IPS-18a (cell line): ENCODE measurements at regions not wholly inside any gene's neighbourhood (a gene's known extent, or its start where the extent isn't known, plus 50 kb on each side); places are given as distances from the start of the nearest gene placed in this dataset.
"Not testable (repeated sequence)": the region's sequence is repeated elsewhere in the genome, so short reads cannot be mapped to it uniquely, and the experiment has no call there.

Experiments used
- H3K27ac ChIP-seq: one replicate; pipeline ENCODE4 v1.5.1; 2013; ENCODE audit warnings: low read length
- H3K27me3 ChIP-seq: one replicate; pipeline ENCODE4 v1.6.1; 2013; ENCODE audit warnings: mild to moderate bottlenecking, low read length; ENCODE audit not compliant: control insufficient read depth, insufficient read depth
- H3K36me3 ChIP-seq: one replicate; pipeline ENCODE4 v1.6.1; 2013; ENCODE audit warnings: low read depth, low read length; ENCODE audit not compliant: control insufficient read depth
- H3K4me1 ChIP-seq: one replicate; pipeline ENCODE4 v1.6.1; 2013; ENCODE audit warnings: low read depth, low read length; ENCODE audit not compliant: control insufficient read depth
- H3K4me3 ChIP-seq: one replicate; pipeline ENCODE4 v1.5.1; 2013; ENCODE audit warnings: low read length
- H3K9ac ChIP-seq: one replicate; pipeline ENCODE4 v1.6.1; 2013; ENCODE audit warnings: mild to moderate bottlenecking, low read length, moderate library complexity
- H3K9me3 ChIP-seq: one replicate; pipeline ENCODE4 v1.6.1; 2013; ENCODE audit warnings: low read depth, low read length; ENCODE audit not compliant: control insufficient read depth

GRCh38 chr11:37336401-37336800 lies 738.4 kb upstream of the RAG2 start:
- no peaks in the 10 kb centered on the region for H3K36me3 ChIP-seq
- no peaks in the 10 kb centered on the region for H3K9me3 ChIP-seq
- no peaks in the 10 kb centered on the region for H3K27me3 ChIP-seq
- H3K27ac ChIP-seq, result no peak overlapping the region
- no peaks in the 10 kb centered on the region for H3K4me1 ChIP-seq
- H3K4me3 ChIP-seq, result no peak overlapping the region
- H3K9ac ChIP-seq, result no peak overlapping the region

DNA sequence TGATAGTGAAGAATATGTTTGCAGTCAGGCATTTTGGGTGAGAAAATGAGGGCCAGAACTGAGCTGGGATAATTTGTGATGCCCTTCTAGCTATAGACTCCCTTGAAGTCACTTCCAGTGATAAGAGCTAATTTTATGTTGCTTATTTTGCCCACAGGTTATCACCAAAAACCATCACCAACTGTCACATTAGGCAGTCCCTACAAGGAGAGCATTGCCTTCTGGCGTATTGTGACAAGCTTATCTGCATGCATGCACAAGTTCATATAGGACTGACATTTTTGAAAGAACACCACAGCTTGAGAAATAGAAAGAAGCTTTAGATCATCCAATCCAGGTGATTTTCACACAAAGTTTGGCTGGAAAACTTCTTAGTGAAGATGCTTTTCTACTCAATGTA lies 735.3 kb upstream of the RAG2 start:
- Histone ChIP-seq H3K27ac (no peak overlapping the region), H3K9me3 (no peaks in the 10 kb centered on the region), H3K36me3 (no peaks in the 10 kb centered on the region), H3K4me1 (no peaks in the 10 kb centered on the region), H3K9ac (no peak overlapping the region), H3K4me3 (no peak overlapping the region), H3K27me3 (no peaks in the 10 kb centered on the region)

GRCh38 chr11:37323843-37324242 lies 725.8 kb upstream of the RAG2 start:
- Histone ChIP-seq H3K36me3 (no peaks in the 10 kb centered on the region), H3K27me3 (no peaks in the 10 kb centered on the region), H3K9ac (no peak overlapping the region)

GRCh38 chr11:37322333-37323194 lies 724.5 kb upstream of the RAG2 start:
- Histone ChIP-seq H3K27ac (no peak overlapping the region), H3K9ac (no peak overlapping the region), H3K36me3 (no peaks in the 10 kb centered on the region), H3K9me3 (no peaks in the 10 kb centered on the region), H3K27me3 (no peaks in the 10 kb centered on the region), H3K4me1 (no peaks in the 10 kb centered on the region), H3K4me3 (no peak overlapping the region)

More at GRCh38 chr11:37323843-37324242, 725.8 kb upstream of the RAG2 start:
- Histone ChIP-seq H3K4me1 (no peaks in the 10 kb centered on the region), H3K27ac (no peak overlapping the region), H3K4me3 (no peak overlapping the region), H3K9me3 (no peaks in the 10 kb centered on the region)

DNA sequence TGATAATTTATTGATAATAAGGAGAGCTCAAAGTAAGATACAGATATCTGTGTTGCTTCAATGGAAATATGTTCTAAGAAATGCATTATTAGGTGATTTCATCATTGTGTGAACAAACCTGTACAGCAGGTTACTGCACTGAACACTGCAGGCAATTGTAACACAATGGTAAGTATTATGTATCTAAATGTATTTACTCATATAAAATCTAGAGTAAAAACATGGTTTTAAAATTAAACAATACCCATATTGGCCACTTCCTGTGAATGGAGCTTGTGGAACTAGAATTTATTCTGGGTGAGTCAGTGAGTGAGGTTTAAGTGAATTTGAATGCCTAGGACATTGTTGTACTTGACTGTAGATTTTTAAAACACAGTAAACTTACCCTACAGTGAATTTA lies 722.9 kb upstream of the RAG2 start:
- Histone ChIP-seq H3K4me3 (no peak overlapping the region), H3K27me3 (no peaks in the 10 kb centered on the region), H3K36me3 (no peaks in the 10 kb centered on the region), H3K9me3 (no peaks in the 10 kb centered on the region), H3K9ac (no peak overlapping the region), H3K27ac (no peak overlapping the region), H3K4me1 (no peaks in the 10 kb centered on the region)

- Histone ChIP-seq H3K36me3 (no peaks in the 10 kb centered on the region), H3K27ac (no peak overlapping the region), H3K4me3 (no peak overlapping the region), H3K27me3 (no peaks in the 10 kb centered on the region), H3K4me1 (no peaks in the 10 kb centered on the region), H3K9me3 (no peaks in the 10 kb centered on the region), H3K9ac (no peak overlapping the region)
Observed at GRCh38 chr11:37317803-37318202, 719.8 kb upstream of the RAG2 start.

GRCh38 chr11:37313266-37313665 lies 715.2 kb upstream of the RAG2 start:
- Histone ChIP-seq H3K9me3 (no peaks in the 10 kb centered on the region), H3K27ac (no peak overlapping the region), H3K4me3 (no peak overlapping the region), H3K36me3 (no peaks in the 10 kb centered on the region), H3K27me3 (no peaks in the 10 kb centered on the region), H3K4me1 (no peaks in the 10 kb centered on the region), H3K9ac (no peak overlapping the region)

DNA sequence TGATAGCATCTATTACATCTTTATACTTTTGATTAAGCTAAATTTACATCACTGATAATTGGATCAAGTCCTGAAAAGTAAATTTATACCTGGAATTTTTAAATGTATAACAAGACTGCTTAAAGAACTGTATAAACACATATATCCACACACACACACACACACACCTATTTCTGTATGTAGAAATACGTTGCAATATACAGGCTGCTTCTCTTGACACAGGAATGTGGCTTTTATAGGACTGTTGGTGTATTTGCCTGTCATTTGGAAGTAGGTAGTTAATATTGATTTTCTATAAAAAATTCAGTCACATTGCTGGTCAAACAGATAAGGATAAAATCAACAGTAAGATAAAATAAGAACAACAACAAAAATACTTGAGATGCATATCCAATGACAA lies 708.5 kb upstream of the RAG2 start:
- no peaks in the 10 kb centered on the region for H3K36me3 ChIP-seq
- H3K27me3 ChIP-seq, result no peaks in the 10 kb centered on the region
- no peak overlapping the region for H3K9ac ChIP-seq
- no peaks in the 10 kb centered on the region for H3K4me1 ChIP-seq
- H3K27ac ChIP-seq, result no peak overlapping the region
- H3K9me3 ChIP-seq, result peaks cover 9% of the 10 kb centered on the region
- H3K4me3 ChIP-seq, result no peak overlapping the region

GRCh38 chr11:37301405-37301804 lies 703.4 kb upstream of the RAG2 start:
- not testable (repeated sequence) for H3K9me3 ChIP-seq, H3K27me3 ChIP-seq, H3K27ac ChIP-seq, H3K4me3 ChIP-seq, H3K36me3 ChIP-seq, H3K9ac ChIP-seq, H3K4me1 ChIP-seq

DNA sequence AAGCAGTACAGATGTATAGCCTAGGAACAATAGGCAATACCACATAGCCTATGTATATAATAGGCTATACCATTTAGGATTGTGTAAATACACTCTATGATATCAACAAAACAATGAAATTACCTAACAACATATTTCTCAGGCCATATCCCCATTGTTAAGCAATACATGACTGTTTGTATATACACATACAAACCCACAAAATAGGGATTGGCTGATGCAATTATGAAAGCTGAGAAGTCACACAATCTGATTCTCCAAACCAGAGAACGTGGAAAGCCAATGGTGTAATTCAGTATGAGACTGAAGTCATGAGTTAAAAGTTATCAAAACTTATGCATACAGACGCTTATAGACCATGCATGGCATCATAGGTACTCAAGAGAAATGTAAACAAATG lies 700.1 kb upstream of the RAG2 start:
- Histone ChIP-seq H3K9me3 (peaks cover 15% of the 10 kb centered on the region), H3K4me1 (no peaks in the 10 kb centered on the region), H3K36me3 (no peaks in the 10 kb centered on the region), H3K9ac (no peak overlapping the region), H3K27me3 (no peaks in the 10 kb centered on the region), H3K27ac (no peak overlapping the region), H3K4me3 (no peak overlapping the region)

GRCh38 chr11:37286890-37287289 lies 688.9 kb upstream of the RAG2 start:
- H3K9me3 ChIP-seq, result no peaks in the 10 kb centered on the region
- H3K27me3 ChIP-seq, result no peaks in the 10 kb centered on the region
- no peaks in the 10 kb centered on the region for H3K4me1 ChIP-seq
- no peaks in the 10 kb centered on the region for H3K36me3 ChIP-seq
- H3K9ac ChIP-seq, result no peak overlapping the region
- no peak overlapping the region for H3K27ac ChIP-seq
- H3K4me3 ChIP-seq, result no peak overlapping the region

- Histone ChIP-seq H3K27me3 (no peaks in the 10 kb centered on the region), H3K9me3 (no peaks in the 10 kb centered on the region), H3K4me3 (no peak overlapping the region), H3K4me1 (no peaks in the 10 kb centered on the region), H3K9ac (no peak overlapping the region), H3K27ac (no peak overlapping the region), H3K36me3 (no peaks in the 10 kb centered on the region)
Observed at GRCh38 chr11:37282367-37282766, 684.3 kb upstream of the RAG2 start.
